GM19467 (cell line): ENCODE measurements at regions not wholly inside any gene's neighbourhood (a gene's known extent, or its start where the extent isn't known, plus 50 kb on each side); places are given as distances from the start of the nearest gene placed in this dataset.
"Not testable (repeated sequence)": the region's sequence is repeated elsewhere in the genome, so short reads cannot be mapped to it uniquely, and the experiment has no call there.

Source experiments
- ATAC-seq: cut with Tn5 transposase; IDR thresholded peaks from one replicate; pipeline ENCODE4 v1.9.1; 2021; ENCODE audit warnings: mild to moderate bottlenecking, moderate library complexity; ENCODE audit not compliant: unreplicated experiment

DNA sequence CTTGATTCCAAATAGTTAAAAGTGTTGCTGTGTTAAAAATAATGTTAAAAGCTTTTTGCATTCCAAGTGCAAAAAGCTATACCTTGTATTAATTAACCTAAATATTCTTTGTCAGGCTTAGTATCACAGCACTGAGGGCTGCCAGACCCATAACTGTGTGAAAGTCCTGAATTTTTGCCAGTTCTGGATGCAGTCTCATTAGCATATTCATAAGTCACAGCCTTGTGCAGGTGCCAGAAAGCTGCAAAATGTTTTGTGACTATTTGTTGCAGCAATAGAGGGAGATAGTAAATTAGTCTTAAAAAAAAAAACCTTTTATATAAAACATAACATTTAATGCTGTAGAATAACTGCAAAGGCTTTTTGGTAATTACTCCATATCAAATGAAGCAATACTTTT lies 56.6 kb downstream of the SLITRK1 start:
- ATAC-seq: no peak

DNA sequence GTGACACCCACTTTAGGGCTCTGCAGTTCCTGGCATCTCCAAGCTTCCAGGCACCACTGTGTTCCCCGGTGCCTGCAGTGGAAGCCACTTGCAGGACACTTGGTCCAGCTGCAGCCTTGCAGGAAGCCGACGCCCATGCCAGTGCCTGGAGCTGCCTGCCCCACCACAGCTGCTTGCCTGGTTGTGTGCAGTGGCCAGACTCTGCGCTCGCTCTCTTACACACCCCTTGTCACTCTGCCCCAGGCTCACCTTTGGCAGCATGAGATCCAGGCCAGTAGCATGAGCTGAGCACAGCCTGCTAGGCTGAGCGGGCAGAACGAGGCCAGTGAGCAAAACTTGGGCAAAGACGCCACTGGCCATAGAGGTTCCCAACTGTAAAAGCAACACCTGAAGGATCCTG lies 57.7 kb downstream of the SLITRK1 start:
- no peak for ATAC-seq

DNA sequence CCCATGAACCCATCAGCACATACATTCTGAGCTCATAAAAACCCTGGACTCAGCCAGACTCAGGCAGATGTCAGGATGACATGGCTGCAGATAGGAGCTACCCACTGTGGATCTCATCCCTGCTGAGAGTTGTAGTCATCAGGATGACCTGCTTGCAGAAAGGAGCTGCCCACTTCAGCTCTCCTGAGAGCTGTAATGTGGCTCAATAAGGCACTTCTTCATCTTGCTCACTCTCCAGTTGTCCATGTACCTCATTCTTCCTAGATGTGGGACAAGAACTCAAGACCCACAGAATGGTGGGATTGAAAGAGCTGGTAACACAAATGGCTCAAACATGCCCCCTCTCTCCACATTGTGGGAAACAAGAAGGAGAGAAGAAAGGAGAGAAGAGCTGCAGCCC lies 58.2 kb downstream of the SLITRK1 start:
- no peak for ATAC-seq

DNA sequence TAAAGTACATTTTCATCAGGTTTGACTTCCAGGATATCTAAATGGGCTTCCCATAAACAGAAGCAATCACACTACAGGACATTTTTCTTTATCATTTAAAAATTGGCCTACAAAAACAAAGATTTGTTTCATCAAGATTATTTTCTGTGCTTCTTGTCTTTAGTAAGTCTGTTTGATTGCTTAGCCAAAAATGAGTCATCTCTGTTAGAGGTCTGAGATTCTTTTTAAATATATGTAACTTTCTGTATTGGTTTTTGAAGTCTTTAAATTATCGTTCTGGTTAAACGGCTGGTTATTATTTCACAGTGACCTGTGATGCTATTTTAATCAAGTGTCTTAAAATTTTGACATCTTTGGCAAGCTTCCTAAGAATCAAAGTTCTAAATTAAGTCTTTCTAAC lies 62.7 kb downstream of the SLITRK1 start:
- no peak for ATAC-seq

DNA sequence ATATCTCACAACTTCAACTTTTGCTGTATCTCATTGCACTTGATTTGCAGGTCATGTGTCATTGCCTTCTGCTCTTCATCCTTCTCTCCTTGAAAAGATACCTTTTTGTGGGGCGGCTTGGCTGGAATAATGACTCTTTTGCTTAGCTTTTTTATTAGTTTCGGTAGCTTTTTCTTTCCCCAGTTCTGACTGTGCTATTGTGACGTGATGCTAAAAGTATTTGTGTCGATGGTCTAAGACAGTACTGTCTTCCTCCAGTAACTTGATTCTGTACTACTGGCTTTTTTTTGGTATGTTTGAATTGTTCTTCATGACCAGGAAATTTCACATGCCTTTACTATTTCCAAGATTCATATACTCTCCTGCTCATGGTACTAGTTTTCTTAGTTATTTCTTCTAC lies 63.1 kb downstream of the SLITRK1 start:
- no peak for ATAC-seq

DNA sequence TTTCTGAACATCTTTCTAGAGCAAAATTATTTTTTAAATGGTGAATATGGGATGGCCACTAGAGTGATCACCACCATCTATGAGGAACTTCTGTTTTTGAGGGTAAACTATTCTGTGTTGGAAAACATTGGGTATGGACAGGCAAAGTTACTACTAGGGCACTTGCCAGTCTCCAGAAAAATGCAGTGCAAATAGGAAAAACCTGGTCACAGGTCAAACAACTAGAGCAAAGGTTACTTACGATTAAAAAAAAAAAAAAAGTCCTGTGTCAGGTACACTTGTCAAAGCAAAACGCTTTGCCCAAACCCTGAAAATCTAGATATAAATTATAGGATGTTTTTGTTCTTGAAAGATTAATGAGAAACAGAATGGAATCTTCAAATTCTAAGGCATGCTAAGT lies 66.2 kb downstream of the SLITRK1 start:
- ATAC-seq: no peak

DNA sequence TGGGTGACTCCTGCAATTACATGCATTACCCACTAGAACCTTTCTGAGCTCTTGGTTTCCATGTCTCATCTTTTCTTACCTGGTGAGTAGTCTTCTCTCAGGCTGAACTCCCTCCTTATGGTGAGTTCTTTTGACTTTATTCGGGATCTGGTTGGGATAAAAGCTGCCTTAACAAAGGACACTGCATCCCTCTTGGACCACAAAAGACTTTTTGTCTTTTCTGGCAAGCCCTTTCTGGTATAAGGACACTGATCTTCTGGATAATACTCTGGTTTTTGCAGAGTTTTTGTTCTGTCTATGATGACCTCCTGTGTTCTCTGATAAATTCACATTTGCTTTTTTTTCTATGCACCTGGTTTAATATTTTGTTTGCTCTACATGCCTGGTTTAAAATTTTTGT lies 66.7 kb downstream of the SLITRK1 start:
- no peak for ATAC-seq

DNA sequence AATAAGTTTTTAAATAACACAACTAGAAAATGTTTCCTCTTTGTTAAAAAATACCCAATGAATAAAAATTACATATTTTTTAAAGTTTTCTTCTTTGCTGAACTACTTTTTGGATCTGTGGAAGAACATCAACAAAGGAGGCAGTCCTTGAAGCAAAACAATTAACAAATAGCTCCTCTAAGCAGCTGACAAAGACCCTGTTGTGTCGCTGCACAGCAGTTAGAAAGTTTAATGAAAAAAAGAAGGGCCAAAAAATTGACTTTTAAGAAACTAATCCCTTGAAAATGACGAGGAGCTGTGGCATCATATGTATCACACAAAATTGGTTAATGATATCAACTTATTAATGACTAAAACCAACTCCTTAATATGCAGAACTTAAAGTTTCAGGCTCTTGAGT lies 72.1 kb downstream of the SLITRK1 start:
- no peak for ATAC-seq

DNA sequence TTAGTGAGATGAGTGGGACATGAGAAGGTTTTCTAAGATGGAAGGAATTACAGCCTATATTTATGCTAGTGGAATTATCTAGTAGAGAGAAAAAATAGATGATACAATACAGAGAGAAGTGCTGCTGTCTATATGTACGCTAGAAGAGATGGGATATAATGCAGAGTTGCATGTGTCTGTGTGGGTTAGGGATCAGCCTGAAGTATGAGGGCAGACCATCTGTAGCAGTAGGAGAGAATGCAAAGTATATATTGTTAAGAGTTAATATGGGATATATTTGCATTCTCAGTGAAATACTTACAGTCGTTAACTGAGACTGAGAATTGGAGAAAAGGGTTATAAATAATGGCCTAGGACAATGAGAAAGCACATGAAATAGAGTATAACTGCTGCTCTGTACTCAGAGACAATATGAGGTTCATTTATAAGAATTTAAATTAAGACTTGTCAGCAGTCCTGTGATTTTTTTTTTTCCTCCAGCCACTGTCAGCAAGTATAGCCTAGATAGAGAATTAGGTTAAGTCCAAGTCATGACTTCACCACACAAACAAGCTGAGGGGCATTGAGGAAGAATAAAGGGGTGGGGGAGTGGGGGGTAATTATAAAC lies 77.8 kb downstream of the SLITRK1 start:
- ATAC-seq: no peak

DNA sequence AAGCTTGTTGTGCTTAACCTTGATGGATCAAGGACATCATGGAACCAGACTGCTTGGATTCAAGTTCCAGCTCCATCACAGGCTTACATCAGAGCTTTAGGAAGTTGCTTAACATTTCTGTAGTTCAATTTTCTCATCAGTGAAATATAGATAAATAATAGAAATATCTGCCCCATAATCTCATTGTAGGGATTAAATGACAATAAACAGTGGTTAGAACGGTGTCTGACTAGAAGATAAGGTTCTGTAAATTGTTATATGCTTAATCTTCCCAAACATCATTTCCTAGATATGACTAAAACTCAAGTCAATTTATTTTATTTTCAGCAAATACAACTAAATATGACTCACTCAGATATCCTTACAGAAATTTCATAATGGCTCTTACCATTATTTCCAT lies 83.5 kb downstream of the SLITRK1 start:
- no peak for ATAC-seq

DNA sequence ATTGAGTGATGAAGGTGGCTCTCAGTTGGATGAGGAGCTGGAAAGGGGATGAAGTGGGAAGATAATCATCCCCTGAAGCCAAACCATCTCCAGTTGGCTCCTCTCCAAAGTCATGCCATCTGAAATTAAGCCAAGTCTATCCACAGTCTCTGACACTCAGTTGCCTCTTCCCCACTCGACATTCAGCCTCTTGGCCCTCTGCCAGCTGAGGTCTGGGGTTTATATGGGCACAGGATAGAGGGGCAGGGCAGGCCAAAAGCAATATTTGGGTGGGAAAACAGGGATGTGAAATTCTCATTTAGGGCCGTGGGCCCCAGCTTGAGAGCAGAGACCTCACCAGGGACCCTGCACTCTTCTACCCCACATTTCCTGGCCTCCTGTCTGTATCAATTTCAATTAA lies 85.9 kb downstream of the SLITRK1 start:
- no peak for ATAC-seq

DNA sequence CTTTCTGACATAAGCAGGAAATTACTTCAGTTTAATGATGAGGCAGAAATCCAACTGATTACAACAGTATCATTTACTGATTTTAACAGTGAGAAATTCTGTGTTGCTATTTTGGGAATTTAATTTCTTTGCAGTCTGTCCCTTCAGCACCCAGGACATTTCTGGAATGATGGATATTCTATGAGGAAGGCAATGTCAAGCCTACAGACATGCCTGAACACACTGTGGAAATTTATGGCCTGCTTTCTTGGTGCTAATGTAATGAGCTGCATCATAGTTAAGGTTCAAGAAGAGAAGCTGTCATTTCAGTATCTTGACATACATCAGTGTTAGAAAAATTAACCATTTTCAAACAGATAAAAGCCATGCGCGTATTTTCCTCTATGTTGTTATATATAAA lies 87.7 kb downstream of the SLITRK1 start:
- no peak for ATAC-seq

DNA sequence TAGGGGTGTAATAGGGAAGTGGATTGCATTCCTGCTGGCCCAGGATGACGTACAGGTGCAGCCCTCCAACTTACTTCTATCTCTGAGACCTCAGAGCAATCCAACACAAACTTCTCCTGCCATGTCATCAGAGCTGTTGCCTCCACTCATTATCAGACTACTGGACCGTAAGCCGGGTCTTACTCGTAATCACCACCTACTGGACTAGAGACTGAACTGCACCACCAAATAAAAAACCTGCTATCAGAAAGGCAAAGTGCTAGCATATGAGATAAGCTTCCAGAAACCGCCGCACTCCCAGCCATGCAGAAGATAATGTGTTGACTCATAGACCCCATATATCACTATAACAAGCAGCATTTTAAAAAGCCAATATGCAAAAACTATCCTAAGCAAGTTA lies 102.0 kb downstream of the SLITRK1 start:
- no peak for ATAC-seq

DNA sequence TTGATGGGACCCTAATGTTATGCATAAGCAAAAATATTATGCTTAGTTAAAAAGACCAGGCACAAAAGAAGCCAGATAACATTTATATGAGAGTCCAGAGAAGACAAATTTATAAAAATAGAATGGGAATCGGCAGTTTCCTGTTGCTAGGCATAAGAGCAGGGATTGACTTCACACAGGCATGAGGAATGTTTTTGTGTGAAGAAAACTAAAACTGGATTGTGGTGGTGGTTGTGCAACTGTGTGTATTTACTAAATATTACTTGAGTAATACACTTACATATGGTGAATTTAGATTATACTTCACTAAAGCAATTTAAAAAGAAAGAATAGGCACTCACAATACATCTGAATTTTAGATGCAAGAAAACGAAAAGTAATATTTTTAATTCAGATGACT lies 108.3 kb downstream of the SLITRK1 start:
- ATAC-seq: no peak

DNA sequence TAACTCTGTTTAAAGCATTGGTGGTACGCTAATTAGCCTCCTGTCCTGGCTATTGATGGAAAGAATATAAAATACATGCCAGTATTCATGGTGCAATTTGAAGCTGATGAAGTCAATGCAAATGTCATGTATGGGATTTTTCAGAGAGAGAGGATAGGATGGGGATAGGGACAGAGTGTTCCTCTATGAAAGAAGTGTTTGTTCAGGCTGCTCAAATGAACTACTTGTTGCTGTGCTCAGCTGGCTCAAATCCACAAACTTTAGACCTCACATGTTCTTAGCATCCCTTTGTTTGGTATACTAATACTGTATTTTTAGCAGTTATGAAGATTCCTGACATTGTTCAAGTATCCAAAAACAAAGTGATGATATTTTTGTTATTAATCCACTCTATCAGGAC lies 116.5 kb downstream of the SLITRK1 start:
- ATAC-seq: no peak

DNA sequence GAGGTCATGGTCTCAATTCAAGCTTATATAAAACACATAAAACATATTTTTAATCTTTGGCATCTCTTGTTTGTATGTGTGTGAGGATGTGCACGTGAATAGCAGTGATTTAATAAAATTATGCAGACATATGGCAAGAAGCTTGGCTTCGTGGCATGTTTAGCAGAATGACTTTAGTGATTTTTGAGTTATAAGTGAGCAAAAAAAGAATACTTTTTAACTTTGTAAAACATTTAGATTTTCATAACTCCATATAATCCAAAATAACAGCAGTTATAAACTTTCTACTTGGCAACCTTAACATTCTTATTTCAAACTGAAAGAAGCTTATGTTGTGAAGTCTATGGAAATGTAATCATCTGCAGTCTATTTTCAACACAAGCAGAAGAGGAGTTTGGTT lies 120.6 kb downstream of the SLITRK1 start:
- no peak for ATAC-seq

DNA sequence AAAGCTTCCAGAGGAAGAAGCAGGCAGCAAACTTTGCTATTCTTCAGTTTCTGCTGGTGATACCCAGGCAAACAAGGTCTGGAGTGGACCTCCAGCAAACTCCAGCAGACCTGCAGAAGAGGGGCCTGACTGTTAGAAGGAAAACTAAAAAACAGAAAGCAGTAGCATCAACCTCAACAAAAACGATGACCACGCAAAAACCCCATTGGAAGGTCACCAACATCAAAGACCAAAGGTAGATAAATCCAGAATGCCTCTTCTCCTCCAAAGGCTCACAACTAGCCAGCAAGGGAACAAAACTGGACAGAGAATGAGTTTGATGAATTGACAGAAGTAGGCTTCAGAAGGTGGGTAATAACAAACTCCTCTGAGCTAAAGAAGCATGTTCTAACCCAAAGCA lies 127.1 kb downstream of the SLITRK1 start:
- not testable (repeated sequence) for ATAC-seq

DNA sequence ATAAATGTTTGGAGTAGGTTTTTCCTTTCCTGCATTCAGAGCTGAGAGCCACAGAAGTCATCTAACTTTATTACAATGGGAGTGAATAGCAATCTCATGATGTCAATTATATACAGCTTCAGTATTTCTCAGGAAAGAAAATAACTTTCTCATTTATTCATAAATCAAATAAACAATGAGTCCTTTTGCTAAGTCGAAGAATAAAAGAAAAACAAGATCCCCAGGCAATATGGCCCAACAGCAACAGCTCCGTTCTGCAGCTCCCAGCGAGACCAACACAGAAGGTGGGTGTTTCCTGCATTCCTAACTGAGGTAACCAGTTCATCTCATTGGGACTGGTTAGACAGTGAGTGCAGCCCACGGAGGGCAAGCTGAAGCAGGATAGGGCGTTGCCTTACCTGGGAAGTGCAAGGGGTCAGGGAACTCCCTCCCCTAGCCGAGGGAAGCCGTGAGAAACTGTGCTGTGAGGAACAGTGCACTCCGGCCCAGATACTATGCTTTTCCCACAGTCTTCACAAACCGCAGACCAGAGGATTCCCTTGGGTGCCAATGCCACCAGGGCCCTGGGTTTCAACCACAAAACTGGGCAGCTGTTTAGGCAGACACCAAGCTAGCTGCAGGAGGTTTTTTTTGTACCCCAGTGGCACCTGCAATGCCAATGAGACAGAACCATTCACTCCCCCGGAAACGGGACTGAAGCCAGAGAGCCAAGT lies 128.2 kb downstream of the SLITRK1 start:
- no peak for ATAC-seq

DNA sequence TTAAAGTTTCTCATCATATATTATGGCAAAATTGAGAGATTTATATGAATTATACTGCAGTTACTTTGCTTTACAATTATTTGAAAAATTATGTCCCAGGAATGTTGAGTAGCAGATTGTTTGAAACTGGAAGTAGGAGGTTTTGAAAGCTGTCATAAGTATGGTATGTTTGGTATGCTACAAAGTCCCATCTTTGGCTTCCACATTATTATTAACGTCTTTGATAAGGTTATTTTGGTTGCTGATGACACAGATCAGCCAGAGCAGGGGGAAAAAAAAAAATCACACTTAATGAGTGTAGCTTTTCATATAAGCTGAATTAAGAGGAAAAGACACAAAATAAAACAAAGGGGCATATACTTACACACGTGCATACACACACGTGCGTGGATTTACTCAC lies 130.1 kb downstream of the SLITRK1 start:
- no peak for ATAC-seq

DNA sequence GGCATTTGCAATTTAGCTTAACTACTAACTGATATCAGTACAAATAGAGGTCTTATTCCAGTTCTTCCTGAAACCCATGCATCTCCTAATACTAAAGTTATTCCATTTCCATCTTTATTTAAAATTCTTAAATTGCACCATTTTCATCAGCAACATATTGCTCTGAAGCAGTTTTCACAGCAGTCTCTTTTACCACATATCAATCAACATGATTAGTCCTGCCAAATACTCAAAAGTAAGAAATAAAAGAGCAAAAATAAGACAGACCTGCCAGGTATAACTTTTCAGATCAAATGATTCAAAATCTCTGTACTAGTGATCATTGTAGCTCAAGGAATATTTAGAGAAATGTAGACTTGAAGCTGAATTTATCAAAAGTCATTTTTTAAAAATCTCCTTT lies 141.7 kb downstream of the SLITRK1 start:
- no peak for ATAC-seq

DNA sequence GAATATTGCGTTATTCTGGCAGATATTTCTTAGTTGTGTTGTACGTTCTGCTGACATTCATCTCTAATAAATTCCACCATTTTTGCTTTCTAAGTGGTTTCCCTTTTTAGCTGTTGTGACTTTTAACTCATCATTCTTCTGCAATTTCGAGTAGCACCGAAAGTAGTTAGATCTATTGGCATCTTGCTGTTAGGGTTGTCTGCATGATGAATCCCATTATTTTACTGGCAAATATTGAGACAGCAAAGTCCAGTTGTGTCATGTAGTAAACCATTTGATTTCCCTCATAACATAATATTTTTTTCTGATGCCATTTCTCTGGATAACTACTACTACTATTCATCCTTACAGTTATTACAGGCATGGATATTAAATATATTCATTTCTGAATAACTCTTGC lies 143.9 kb downstream of the SLITRK1 start:
- no peak for ATAC-seq

DNA sequence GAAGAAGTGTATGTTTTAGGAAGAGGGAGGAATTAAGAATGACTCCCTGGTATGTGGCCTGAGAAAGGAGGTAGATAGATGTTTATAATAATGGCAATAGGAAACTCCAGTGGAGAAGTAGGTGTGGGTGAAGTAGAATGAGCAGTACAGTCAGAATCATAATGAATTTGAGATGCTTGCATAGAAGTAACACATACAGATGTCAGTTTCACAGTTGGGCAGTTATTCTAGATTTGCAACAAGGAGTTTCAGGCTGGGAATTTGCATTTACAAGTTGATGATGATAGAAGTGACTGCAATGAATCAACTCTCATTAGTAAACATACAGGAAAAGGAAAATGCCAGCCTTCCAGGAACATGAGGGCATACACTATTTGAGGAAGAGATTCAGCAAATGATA lies 149.0 kb downstream of the SLITRK1 start:
- no peak for ATAC-seq

DNA sequence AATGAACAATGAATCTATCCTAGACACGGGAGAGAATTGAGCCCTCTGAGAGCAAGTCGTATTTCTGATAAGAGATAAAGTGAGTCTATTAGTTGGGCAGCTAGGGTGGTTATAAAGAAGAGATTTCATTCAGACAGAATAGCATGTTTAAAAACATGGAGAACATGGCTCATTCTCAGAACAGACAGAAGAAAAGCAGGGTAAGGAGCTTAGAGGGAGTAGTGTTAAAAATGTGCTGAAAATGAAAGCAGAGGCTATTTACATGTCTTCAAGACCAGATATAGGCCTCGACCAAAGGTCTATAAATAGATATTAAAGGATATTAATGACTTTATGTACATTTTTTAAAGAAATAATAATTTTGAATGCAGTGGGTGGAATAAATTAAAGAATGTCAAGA lies 149.5 kb downstream of the SLITRK1 start:
- ATAC-seq: no peak
